ENCODE measurements at regions not wholly inside any gene's neighbourhood (a gene's known extent, or its start where the extent isn't known, plus 50 kb on each side); places are given as distances from the start of the nearest gene placed in this dataset.

DNA sequence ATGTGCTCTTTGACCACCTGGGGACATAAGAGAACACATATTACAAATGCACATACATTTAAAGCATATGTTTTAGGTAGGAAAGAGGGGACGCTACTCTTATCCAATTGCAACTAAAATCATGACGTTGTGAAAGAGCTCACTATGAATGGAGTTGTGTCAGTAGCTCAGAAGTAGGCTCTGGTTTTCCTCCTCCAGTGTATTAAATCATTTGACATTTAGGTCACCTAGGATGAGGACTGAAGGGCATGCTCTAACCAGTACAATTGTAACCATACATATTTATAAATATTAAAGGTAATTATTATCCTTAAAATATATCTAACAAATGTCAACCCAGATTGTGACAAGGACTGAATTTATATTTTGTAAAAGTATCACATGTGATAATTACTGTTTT lies 389.0 kb downstream of the KLF12 start:
- ChIA-PET POLR2A (ENCODE audit: unreplicated experiment) (no interaction called here), CTCF (no interaction called here)
- TF ChIP-seq, protein P1, sequence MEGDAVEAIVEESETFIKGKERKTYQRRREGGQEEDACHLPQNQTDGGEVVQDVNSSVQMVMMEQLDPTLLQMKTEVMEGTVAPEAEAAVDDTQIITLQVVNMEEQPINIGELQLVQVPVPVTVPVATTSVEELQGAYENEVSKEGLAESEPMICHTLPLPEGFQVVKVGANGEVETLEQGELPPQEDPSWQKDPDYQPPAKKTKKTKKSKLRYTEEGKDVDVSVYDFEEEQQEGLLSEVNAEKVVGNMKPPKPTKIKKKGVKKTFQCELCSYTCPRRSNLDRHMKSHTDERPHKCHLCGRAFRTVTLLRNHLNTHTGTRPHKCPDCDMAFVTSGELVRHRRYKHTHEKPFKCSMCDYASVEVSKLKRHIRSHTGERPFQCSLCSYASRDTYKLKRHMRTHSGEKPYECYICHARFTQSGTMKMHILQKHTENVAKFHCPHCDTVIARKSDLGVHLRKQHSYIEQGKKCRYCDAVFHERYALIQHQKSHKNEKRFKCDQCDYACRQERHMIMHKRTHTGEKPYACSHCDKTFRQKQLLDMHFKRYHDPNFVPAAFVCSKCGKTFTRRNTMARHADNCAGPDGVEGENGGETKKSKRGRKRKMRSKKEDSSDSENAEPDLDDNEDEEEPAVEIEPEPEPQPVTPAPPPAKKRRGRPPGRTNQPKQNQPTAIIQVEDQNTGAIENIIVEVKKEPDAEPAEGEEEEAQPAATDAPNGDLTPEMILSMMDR (conservative IDR thresholded peaks at IDR 0.05; ENCODE audit: low read depth, low read length) = no peak
- TF ChIP-seq EZH2phosphoT487 (IDR thresholded peaks at IDR 0.05; ENCODE audit: borderline replicate concordance, low read length) (no peak), EZH2 (IDR thresholded peaks at IDR 0.05; ENCODE audit: low read length, unreplicated experiment) (no peak)
- Histone ChIP-seq H3K36me3 (ENCODE audit: low read depth, low read length) (no peaks in the 10 kb centered on the region), H3F3A (ENCODE audit: low read length, unreplicated experiment) (no peaks in the 10 kb centered on the region), H3K9me3 (ENCODE audit: low read length) (no peaks in the 10 kb centered on the region), H3K4me1 (ENCODE audit: insufficient read depth, low read length) (no peaks in the 10 kb centered on the region), H3K9me2 (replicated peaks; ENCODE audit: low read length) (no peaks in the 10 kb centered on the region), H2AFZ (ENCODE audit: low read length) (no peak overlapping the region), H3K79me2 (ENCODE audit: low read length) (no peaks in the 10 kb centered on the region), H3K4me3 (ENCODE audit: low read length) (no peak overlapping the region), H3K27me3 (ENCODE audit: low read length) (no peaks in the 10 kb centered on the region), H3K27ac (ENCODE audit: low read length) (no peak overlapping the region), H3K9ac (ENCODE audit: low read length) (no peak overlapping the region), H3K4me2 (ENCODE audit: low read length) (no peak overlapping the region), H4K20me1 (ENCODE audit: low read length) (no peaks in the 10 kb centered on the region)
- BruUV-seq (replicated peaks) = no TSS peak
- DNase-seq (no peak), ATAC-seq (no peak)
- intact Hi-C loops (cut with micrococcal nuclease) = no loop called here

DNA sequence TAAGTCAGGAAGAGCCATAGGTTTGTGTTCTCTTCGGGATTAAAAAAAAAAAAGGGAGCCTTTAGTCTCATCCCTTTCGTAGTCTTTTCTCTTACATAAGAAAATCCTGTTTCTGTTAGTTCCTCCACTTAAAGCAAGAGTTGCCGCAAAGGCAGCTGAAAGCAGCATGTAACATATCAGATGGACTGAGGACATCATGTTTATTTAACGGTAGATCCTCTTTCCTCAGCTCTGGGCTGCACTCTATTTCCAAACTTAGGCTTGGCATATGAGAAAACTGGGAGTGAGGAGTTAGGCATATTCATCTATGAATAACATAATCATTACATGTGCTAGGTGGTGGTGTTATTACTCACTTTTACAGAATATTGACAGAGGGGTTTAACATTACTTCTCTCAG lies 391.2 kb downstream of the KLF12 start:
- no peaks in the 10 kb centered on the region for H3F3A ChIP-seq (ENCODE audit: low read length, unreplicated experiment)
- no peaks in the 10 kb centered on the region for H3K79me2 ChIP-seq (ENCODE audit: low read length)
- H3K9me2 ChIP-seq (replicated peaks; ENCODE audit: low read length) = no peaks in the 10 kb centered on the region
- POLR2A ChIA-PET (ENCODE audit: unreplicated experiment) = no interaction called here
- ATAC-seq (no peak), DNase-seq (no peak)
- CTCF ChIA-PET = no interaction called here
- no peak for TF ChIP-seq EZH2 (IDR thresholded peaks at IDR 0.05; ENCODE audit: low read length, unreplicated experiment)
- no peak for TF ChIP-seq EZH2phosphoT487 (IDR thresholded peaks at IDR 0.05; ENCODE audit: borderline replicate concordance, low read length)
- TF ChIP-seq, protein P1 (conservative IDR thresholded peaks at IDR 0.05; ENCODE audit: low read depth, low read length) = no peak
- no peak overlapping the region for H3K27ac ChIP-seq (ENCODE audit: low read length)
- no peak overlapping the region for H2AFZ ChIP-seq (ENCODE audit: low read length)
- H3K36me3 ChIP-seq (ENCODE audit: low read depth, low read length) = no peaks in the 10 kb centered on the region
- H3K9me3 ChIP-seq (ENCODE audit: low read length) = no peaks in the 10 kb centered on the region
- no peaks in the 10 kb centered on the region for H3K4me1 ChIP-seq (ENCODE audit: insufficient read depth, low read length)
- H3K4me2 ChIP-seq (ENCODE audit: low read length) = no peak overlapping the region
- H3K27me3 ChIP-seq (ENCODE audit: low read length) = no peaks in the 10 kb centered on the region
- no TSS peak for BruUV-seq (replicated peaks)
- H3K9ac ChIP-seq (ENCODE audit: low read length) = no peak overlapping the region
- intact Hi-C loops (cut with micrococcal nuclease) = no loop called here
- no peaks in the 10 kb centered on the region for H4K20me1 ChIP-seq (ENCODE audit: low read length)
- no peak overlapping the region for H3K4me3 ChIP-seq (ENCODE audit: low read length)

DNA sequence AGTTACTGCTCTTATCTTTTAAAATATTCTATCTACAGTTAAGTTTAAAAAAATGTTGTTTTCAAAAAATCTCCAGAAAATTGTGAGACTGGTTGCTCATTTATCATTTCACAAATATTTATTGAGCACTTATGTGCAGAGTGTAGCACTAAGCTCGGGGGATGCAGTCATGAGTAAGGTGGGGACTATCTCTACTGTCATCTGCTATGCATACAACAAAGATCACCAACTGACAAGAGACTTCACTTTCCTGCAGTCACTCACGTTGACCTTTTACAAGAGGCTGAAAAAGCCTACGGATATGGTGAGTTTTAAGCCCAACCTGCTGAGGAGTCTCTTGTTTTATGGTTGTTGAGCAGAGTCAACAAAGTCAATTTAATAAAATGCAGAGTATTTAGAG lies 392.5 kb downstream of the KLF12 start:
- Histone ChIP-seq H3K9me3 (ENCODE audit: low read length) (no peaks in the 10 kb centered on the region), H3K4me1 (ENCODE audit: insufficient read depth, low read length) (no peaks in the 10 kb centered on the region), H3K27me3 (ENCODE audit: low read length) (no peaks in the 10 kb centered on the region), H2AFZ (ENCODE audit: low read length) (no peak overlapping the region), H3K9ac (ENCODE audit: low read length) (no peak overlapping the region), H3K27ac (ENCODE audit: low read length) (no peak overlapping the region), H3K79me2 (ENCODE audit: low read length) (no peaks in the 10 kb centered on the region), H3K9me2 (replicated peaks; ENCODE audit: low read length) (no peaks in the 10 kb centered on the region), H3F3A (ENCODE audit: low read length, unreplicated experiment) (no peaks in the 10 kb centered on the region), H3K4me2 (ENCODE audit: low read length) (no peak overlapping the region), H3K36me3 (ENCODE audit: low read depth, low read length) (no peaks in the 10 kb centered on the region), H4K20me1 (ENCODE audit: low read length) (no peaks in the 10 kb centered on the region), H3K4me3 (ENCODE audit: low read length) (no peak overlapping the region)
- intact Hi-C loops (cut with micrococcal nuclease) = no loop called here
- ChIA-PET POLR2A (ENCODE audit: unreplicated experiment) (no interaction called here), CTCF (no interaction called here)
- no TSS peak for BruUV-seq (replicated peaks)
- no peak for TF ChIP-seq EZH2phosphoT487 (IDR thresholded peaks at IDR 0.05; ENCODE audit: borderline replicate concordance, low read length)
- TF ChIP-seq, protein P1 (conservative IDR thresholded peaks at IDR 0.05; ENCODE audit: low read depth, low read length) = no peak
- no peak for TF ChIP-seq EZH2 (IDR thresholded peaks at IDR 0.05; ENCODE audit: low read length, unreplicated experiment)
- DNase-seq (no peak), ATAC-seq (no peak)

All from PC-3 (cell line).